ENCODE measurements at regions not wholly inside any gene's neighbourhood (a gene's known extent, or its start where the extent isn't known, plus 50 kb on each side); places are given as distances from the start of the nearest gene placed in this dataset.
"Not testable (repeated sequence)": the region's sequence is repeated elsewhere in the genome, so short reads cannot be mapped to it uniquely, and the experiment has no call there.

DNA sequence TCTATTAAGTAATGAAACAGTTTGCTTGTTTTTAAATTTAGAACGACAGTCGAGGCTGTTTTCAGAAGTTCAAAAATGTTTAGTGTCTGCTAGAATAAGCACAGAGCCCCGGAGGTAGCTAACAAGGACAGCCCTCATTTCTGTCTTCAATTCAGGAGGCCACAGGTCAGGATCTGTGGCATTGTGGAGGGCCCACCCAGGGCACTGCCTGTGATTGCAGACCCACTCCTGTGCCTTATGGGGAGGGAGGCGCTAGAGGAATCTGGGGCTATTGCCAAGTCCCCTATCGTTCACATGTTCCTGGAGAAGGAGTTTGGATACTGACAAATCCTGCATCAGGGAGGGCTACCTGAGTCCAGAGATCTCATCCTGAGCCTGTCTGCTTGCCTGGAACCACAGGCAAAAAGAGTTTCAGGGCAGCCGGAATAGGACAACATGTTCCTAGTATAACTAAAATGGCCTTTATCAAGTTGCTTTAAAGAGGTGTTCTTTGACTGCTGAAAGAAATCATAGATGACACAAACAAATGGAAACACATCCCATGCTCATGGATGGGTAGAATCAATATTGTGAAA is 141.5 kb upstream of the ROPN1 start:
- H3K27ac Mint-ChIP-seq = no peak overlapping the region
- H3K4me1 Mint-ChIP-seq = no peaks in the 10 kb centered on the region
- peaks cover 9% of the 10 kb centered on the region for H3K27me3 Mint-ChIP-seq
- no peaks in the 10 kb centered on the region for H3K9me3 Mint-ChIP-seq
- no peaks in the 10 kb centered on the region for H3K36me3 Mint-ChIP-seq (ENCODE audit: low read depth)
- DNase-seq = no peak
- intact Hi-C loops (cut with micrococcal nuclease) = no loop called here
- H3K4me3 Mint-ChIP-seq = no peak overlapping the region

DNA sequence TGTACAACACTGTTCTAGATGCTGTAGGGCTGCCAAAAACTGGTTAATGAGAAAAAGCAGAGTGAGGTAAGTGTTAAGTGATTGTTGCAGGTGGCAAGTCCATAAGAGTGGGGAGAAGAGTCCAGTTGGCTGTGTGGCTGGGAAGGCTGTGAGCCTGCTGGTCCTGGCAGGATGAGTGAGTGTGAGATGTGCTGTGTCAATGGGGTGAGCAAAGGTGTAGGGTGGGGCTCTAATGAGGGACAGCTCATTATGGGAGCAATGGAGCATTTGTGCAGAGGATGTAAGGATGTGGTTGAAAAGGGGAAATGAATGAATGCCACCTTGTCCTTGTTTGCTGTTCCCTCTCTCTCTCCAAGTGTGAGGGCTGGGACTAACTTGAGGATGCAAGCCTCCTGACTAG is 145.3 kb upstream of the ROPN1 start:
- no peak for DNase-seq
- intact Hi-C loops (cut with micrococcal nuclease) = no loop called here
- Mint-ChIP-seq H3K9me3 (no peaks in the 10 kb centered on the region), H3K27me3 (no peaks in the 10 kb centered on the region), H3K4me1 (no peaks in the 10 kb centered on the region), H3K4me3 (no peak overlapping the region), H3K36me3 (ENCODE audit: low read depth) (no peaks in the 10 kb centered on the region), H3K27ac (no peak overlapping the region)

DNA sequence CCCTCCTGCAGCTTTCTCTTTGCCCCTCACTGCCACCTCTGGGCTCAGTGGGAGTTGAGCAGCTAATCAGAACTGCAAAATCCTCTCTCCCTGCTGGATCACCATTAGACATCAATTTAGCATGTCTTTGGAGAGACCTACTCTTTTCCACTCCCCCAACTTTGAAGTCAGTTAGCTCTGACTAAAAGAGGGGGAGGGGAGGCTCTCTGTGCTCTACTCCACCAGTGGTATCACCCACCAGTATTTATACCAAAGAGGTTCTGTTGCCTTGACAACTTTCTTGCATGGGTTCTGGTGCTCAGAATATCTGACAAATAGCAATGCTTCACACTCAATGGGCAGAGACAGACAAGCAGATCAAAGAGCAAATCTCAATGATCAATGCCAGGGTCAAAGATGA is 146.2 kb upstream of the ROPN1 start:
- no peak for DNase-seq
- no peaks in the 10 kb centered on the region for H3K36me3 Mint-ChIP-seq (ENCODE audit: low read depth)
- intact Hi-C loops (cut with micrococcal nuclease) = no loop called here
- no peak overlapping the region for H3K27ac Mint-ChIP-seq
- H3K4me3 Mint-ChIP-seq = no peak overlapping the region
- H3K4me1 Mint-ChIP-seq = no peaks in the 10 kb centered on the region
- no peaks in the 10 kb centered on the region for H3K9me3 Mint-ChIP-seq
- no peaks in the 10 kb centered on the region for H3K27me3 Mint-ChIP-seq

DNA sequence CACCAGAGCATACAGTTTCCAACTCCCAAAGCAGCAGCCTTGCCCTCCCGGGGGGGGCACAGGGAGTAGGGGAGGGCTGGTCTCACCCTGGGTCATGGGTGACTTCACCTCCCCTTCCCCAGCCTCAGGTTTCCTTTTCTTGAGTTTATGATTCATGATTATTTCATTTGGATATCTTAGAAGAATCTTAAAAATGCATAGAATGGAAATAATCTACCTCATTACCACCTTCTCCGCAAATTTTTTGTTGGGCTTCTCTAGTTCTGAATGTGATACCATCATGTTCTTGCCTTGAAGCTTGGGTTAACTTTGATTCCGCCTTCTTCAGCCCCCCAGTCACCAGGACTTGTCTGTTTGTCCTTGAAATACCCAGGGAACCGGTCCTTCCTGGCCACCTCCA is 148.8 kb upstream of the ROPN1 start:
- Mint-ChIP-seq H3K4me3 (no peak overlapping the region), H3K27me3 (no peaks in the 10 kb centered on the region), H3K4me1 (no peaks in the 10 kb centered on the region), H3K27ac (no peak overlapping the region), H3K36me3 (ENCODE audit: low read depth) (no peaks in the 10 kb centered on the region), H3K9me3 (no peaks in the 10 kb centered on the region)
- DNase-seq = no peak
- intact Hi-C loops (cut with micrococcal nuclease) = no loop called here

DNA sequence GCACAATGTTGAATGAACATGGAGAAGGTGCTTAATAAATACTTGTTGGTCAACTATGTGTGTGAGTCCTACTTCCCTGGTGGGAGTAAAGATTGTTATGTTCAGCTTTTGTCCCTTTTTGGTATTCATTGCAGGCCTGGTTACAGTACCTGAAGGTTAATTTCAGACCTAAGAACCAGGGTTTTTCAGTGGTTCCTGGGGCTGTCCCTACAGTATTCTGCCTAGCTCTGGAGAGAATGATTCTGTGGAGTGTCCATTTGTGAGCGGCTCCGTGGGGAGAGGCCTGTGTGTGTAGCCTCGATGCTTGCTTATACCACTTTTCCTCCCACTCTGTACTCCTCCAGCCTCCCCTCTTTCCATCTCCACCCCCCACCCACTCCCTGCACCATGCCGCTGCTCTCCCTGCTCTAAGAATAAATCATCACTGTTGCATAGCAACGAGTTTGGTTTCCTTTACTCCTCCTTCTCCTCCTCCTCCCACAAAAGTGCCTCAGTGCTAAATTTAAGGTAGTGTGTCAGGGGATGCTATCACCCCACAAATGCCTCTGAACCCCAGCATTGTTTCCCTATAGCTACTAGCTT is 150.6 kb upstream of the ROPN1 start:
- no peaks in the 10 kb centered on the region for H3K27me3 Mint-ChIP-seq
- no peaks in the 10 kb centered on the region for H3K36me3 Mint-ChIP-seq (ENCODE audit: low read depth)
- no peak overlapping the region for H3K4me3 Mint-ChIP-seq
- H3K9me3 Mint-ChIP-seq = no peaks in the 10 kb centered on the region
- no peaks in the 10 kb centered on the region for H3K4me1 Mint-ChIP-seq
- intact Hi-C loops (cut with micrococcal nuclease) = no loop called here
- H3K27ac Mint-ChIP-seq = no peak overlapping the region
- no peak for DNase-seq

DNA sequence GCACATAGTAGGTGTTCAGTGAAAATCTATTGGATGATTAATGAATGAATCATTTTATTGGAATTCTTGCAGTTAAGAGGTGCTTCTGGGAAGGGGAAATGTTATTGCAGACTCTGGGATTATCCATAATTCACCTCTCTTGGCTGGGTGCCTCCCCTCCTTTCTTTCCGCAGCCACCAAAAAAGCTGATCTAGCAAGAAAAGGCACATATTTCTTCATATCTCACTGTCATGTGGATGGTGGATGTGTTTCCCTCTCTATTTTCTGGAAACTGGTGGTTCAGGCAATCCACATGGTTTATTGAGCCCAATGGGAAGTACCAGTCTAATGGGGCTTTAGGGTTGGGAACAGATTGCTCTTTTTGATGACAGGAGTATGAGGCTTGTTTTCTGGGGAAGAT is 151.1 kb upstream of the ROPN1 start:
- Mint-ChIP-seq H3K27me3 (no peaks in the 10 kb centered on the region), H3K27ac (no peak overlapping the region), H3K4me1 (no peaks in the 10 kb centered on the region), H3K4me3 (no peak overlapping the region), H3K9me3 (no peaks in the 10 kb centered on the region), H3K36me3 (ENCODE audit: low read depth) (no peaks in the 10 kb centered on the region)
- DNase-seq = no peak
- intact Hi-C loops (cut with micrococcal nuclease) = no loop called here

DNA sequence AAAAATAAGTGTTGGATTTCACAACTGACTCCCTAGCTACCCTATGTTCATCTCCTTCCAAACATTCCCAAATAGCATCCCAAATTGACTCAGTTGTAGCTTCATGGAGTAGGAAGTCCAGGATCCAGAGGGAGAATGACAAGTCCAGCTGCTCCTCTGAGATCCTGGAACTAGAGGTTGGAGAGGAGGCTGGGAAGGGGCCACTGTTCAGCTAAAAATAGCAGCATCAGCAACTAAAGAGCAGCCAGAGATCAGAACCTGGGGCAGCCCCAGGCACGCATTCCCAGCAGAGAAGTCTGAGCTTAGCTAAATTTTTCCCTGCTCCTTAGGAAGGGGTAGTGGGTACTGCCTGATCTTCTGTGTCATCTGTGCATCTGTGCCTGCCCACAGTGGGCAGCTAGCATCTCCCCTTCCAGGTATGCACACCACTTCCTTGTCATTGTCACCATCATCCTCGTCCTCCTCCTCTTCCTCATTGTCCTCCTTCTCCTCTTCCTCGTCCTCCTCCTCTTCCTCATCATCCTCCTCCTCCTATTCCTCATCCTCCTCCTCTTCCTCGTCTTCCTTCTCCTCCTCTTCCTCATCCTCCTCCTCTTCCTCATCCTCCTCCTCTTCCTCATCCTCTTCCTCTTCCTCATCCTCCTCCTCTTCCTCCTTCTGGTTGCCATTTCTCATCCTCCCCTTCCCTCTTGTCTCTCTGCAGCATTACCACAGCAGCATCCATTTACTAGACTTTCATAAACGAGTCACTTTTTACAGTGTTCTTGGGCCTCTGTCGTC is 152.3 kb upstream of the ROPN1 start:
- intact Hi-C loops (cut with micrococcal nuclease) = no loop called here
- H3K4me1 Mint-ChIP-seq = no peaks in the 10 kb centered on the region
- H3K4me3 Mint-ChIP-seq = no peak overlapping the region
- no peak for DNase-seq
- H3K36me3 Mint-ChIP-seq (ENCODE audit: low read depth) = no peaks in the 10 kb centered on the region
- peaks cover 2% of the 10 kb centered on the region for H3K27me3 Mint-ChIP-seq
- no peaks in the 10 kb centered on the region for H3K9me3 Mint-ChIP-seq
- H3K27ac Mint-ChIP-seq = no peak overlapping the region

DNA sequence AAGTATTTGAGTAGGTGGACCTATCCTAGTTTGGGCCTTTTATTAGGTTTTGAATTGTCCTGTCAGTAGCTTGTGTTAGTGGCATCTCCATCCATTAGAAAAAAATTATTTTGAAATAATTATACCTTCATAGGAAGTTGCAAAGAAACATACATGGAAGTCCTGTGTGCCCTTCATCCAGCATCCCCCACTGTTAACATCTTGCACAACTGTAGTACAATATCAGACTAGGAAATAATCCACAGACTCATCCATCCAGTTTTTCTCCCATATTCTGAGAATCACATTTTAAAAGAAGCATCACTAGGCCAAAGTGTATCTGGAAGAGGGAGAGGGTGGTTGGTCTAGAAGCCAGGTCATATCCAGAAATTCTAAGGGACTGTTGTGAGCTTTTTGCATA is 155.5 kb upstream of the ROPN1 start:
- no peak overlapping the region for H3K4me3 Mint-ChIP-seq
- peaks cover 2% of the 10 kb centered on the region for H3K27me3 Mint-ChIP-seq
- intact Hi-C loops (cut with micrococcal nuclease) = no loop called here
- H3K9me3 Mint-ChIP-seq = no peaks in the 10 kb centered on the region
- DNase-seq = no peak
- no peaks in the 10 kb centered on the region for H3K36me3 Mint-ChIP-seq (ENCODE audit: low read depth)
- H3K27ac Mint-ChIP-seq = no peak overlapping the region
- no peaks in the 10 kb centered on the region for H3K4me1 Mint-ChIP-seq

DNA sequence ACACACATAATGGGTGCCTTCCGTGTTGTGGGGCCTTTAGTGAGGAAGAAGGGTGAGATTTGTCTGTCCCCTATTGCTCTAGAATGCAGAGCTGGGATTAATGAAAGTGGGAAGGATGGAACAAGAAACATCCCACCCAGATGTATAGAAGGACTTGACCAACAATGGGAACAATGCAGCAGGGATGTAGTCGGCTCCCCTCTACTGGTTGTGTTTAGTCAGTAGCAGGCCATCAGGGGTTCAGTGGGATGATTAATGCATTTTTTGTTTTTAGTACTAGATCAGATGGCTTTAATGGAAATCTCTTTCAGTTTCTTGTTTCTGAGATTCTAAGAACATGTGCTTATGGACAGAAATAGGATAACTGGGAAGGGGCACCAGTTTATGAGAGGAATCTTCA is 156.0 kb upstream of the ROPN1 start:
- peaks cover 2% of the 10 kb centered on the region for H3K27me3 Mint-ChIP-seq

DNA sequence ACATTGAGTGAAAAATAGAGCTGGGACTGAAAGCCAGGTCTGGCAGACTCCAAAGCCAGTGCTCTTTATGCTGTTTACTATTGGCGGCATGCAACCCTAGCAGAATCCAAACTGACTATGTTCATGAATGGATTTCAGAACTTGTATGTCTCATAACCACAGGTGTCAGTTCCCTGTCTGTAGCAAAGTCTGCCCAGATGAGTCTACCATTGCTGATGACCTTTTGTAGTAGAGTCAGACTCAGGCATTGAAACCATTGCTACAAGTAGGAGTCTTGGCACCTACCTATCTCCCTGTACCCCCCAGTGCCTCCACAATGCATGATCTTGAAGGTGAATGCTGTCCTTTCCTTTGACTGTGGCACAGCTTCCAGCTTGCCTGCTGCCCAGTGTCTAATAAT is 157.2 kb upstream of the ROPN1 start:
- Mint-ChIP-seq H3K27me3 (peaks cover 2% of the 10 kb centered on the region), H3K36me3 (ENCODE audit: low read depth) (no peaks in the 10 kb centered on the region), H3K27ac (no peak overlapping the region), H3K4me1 (no peaks in the 10 kb centered on the region), H3K9me3 (no peaks in the 10 kb centered on the region), H3K4me3 (no peak overlapping the region)
- intact Hi-C loops (cut with micrococcal nuclease) = no loop called here
- no peak for DNase-seq

More for the DNA sequence above, 156.0 kb upstream of the ROPN1 start:
- H3K9me3 Mint-ChIP-seq = no peaks in the 10 kb centered on the region
- H3K4me3 Mint-ChIP-seq = no peak overlapping the region
- H3K27ac Mint-ChIP-seq = no peak overlapping the region
- no peak for DNase-seq
- no peaks in the 10 kb centered on the region for H3K4me1 Mint-ChIP-seq
- intact Hi-C loops (cut with micrococcal nuclease) = no loop called here
- H3K36me3 Mint-ChIP-seq (ENCODE audit: low read depth) = no peaks in the 10 kb centered on the region

DNA sequence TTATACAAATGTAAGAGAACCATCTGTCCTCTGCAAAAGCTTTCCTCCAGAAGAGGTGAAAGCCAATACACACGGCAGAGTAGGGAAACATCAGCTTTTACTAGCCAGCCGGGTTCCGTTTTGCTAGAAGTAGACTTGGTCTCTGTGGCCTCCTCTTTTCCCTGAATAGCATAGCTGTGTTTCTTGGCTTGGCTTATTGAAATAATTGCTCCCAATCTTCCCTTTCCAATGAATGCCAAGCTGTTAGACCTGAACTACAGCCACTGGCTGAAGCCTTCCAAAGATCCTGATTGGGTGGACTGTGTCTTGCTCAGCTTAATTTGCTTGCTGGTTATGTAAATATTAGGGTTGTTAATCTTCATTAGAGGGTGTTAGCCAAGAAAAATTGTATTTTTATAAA is 157.8 kb upstream of the ROPN1 start:
- H3K9me3 Mint-ChIP-seq = no peaks in the 10 kb centered on the region
- intact Hi-C loops (cut with micrococcal nuclease) = no loop called here

DNA sequence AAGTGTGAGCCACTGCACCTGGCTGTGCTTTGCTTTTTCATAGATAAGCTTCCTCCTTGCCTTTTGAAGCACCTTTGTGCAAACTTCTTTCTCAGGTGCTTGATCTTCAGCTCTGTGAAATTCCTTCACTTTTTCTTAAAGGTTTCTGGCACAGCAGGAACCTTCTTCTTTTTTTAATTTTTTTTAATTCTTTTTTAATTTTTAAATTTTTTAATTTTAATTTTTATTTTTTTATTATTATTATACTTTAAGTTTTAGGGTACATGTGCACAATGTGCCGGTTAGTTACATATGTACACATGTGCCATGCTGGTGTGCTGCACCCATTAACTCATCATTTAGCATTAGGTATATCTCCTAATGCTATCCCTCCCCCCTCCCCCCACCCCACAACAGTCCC is 161.0 kb upstream of the ROPN1 start:
- H3K9me3 Mint-ChIP-seq; H3K4me1 Mint-ChIP-seq; H3K27ac Mint-ChIP-seq; DNase-seq; H3K36me3 Mint-ChIP-seq (ENCODE audit: low read depth); H3K4me3 Mint-ChIP-seq; intact Hi-C loops (cut with micrococcal nuclease); H3K27me3 Mint-ChIP-seq: not testable (repeated sequence)

More for the DNA sequence above, 157.8 kb upstream of the ROPN1 start:
- H3K36me3 Mint-ChIP-seq (ENCODE audit: low read depth) = no peaks in the 10 kb centered on the region
- H3K27ac Mint-ChIP-seq = no peak overlapping the region
- H3K4me3 Mint-ChIP-seq = no peak overlapping the region
- peaks cover 2% of the 10 kb centered on the region for H3K27me3 Mint-ChIP-seq
- no peaks in the 10 kb centered on the region for H3K4me1 Mint-ChIP-seq
- DNase-seq = no peak

DNA sequence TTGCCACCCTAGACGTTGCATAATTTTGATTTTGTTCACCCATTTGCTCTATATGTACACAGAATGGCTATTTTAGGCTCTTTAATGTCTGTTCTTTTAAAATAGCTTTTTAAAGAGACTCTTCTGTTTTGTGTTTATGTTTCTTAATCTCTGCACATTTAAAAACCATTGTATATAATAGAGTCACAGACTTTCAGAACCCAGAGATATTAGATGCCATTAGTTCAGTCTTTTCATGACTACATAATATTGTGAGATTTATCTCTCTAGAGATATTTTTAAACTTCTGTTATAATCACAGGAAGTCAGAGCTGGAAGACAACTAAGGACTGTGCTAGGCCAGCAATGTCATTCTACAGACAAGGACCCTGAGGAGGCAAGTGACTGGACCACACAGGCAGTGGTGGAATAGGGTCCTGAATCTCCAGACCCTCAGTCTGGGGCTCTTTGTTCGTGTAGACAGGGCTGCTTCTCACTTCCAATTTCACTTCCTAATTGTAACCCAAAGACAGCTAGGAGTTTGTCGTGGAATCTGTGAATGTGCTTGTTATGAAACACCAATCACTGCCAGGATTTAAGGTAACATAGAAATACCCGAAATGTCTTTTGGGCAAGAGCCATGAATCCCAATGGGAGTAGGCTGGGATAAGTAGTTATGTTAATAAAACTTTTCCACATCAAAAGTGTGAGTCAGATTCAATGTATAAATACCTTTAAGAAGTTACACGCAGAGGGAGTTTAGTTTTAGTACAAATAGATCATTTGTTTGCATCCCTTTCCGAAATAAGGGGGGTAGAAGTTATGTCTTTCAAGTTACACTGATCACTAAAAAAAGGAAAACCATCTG is 165.2 kb upstream of the ROPN1 start:
- H3K4me1 Mint-ChIP-seq = no peaks in the 10 kb centered on the region
- H3K4me3 Mint-ChIP-seq = no peak overlapping the region
- H3K27me3 Mint-ChIP-seq = no peaks in the 10 kb centered on the region
- no peak overlapping the region for H3K27ac Mint-ChIP-seq
- H3K9me3 Mint-ChIP-seq = no peaks in the 10 kb centered on the region
- H3K36me3 Mint-ChIP-seq (ENCODE audit: low read depth) = no peaks in the 10 kb centered on the region
- intact Hi-C loops (cut with micrococcal nuclease) = no loop called here
- DNase-seq = no peak

DNA sequence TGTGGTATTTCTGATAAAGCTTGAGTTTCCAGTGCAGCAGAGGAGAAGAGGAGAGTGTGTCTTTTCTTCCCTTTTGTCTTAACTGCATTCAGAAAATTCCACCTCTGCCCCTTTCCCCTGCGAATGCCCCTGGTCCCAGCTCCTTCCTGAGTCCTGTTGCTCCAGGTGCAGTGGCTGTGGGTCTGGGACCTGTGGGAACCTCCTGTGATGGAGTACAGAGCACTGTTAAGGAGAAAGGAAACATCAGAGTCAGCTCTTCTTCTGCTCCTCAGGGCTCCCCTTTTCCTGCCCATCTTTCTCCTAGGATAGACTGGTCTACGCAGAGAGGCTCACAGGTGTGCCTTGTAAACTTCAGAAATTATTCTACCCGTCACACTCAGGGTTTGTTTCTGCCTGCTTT is 165.8 kb upstream of the ROPN1 start:
- Mint-ChIP-seq H3K9me3 (no peaks in the 10 kb centered on the region), H3K27me3 (no peaks in the 10 kb centered on the region), H3K27ac (no peak overlapping the region), H3K4me3 (no peak overlapping the region), H3K36me3 (ENCODE audit: low read depth) (no peaks in the 10 kb centered on the region), H3K4me1 (no peaks in the 10 kb centered on the region)
- intact Hi-C loops (cut with micrococcal nuclease) = no loop called here
- DNase-seq = no peak

All from activated CD4-positive, alpha-beta T cell treated with anti-CD3 and anti-CD28 coated beads, Interleukin-2, amount 10 ng/mL, durations not matched to agents 24 days and 14 days (primary cell).